ENCODE measurements at regions not wholly inside any gene's neighbourhood (a gene's known extent, or its start where the extent isn't known, plus 50 kb on each side); places are given as distances from the start of the nearest gene placed in this dataset.
"Not testable (repeated sequence)": the region's sequence is repeated elsewhere in the genome, so short reads cannot be mapped to it uniquely, and the experiment has no call there.

GRCh38 chr9:27828908-27829307 is 255.6 kb upstream of the C9orf72 start:
- DNase-seq: no peak

GRCh38 chr9:27829621-27830020 is 256.3 kb upstream of the C9orf72 start:
- DNase-seq: no peak

GRCh38 chr9:27832108-27832507 is 258.8 kb upstream of the C9orf72 start:
- not testable (repeated sequence) for DNase-seq

GRCh38 chr9:27835286-27835685 is 262.0 kb upstream of the C9orf72 start:
- DNase-seq: no peak

- DNase-seq: no peak
Observed at GRCh38 chr9:27835746-27836145, 262.5 kb upstream of the C9orf72 start.

- DNase-seq: no peak
Observed at GRCh38 chr9:27836661-27837401, 263.6 kb upstream of the C9orf72 start.

- DNase-seq: no peak
Observed at GRCh38 chr9:27838876-27839275, 265.6 kb upstream of the C9orf72 start.

GRCh38 chr9:27839767-27840166 is 266.5 kb upstream of the C9orf72 start:
- not testable (repeated sequence) for DNase-seq

- DNase-seq: no peak
Observed at GRCh38 chr9:27844797-27845196, 271.5 kb upstream of the C9orf72 start.

GRCh38 chr9:27847380-27847779 is 274.1 kb upstream of the C9orf72 start:
- DNase-seq: no peak

GRCh38 chr9:27847818-27848217 is 274.5 kb upstream of the C9orf72 start:
- DNase-seq: no peak

GRCh38 chr9:27848315-27848714 is 275.0 kb upstream of the C9orf72 start:
- DNase-seq: no peak

GRCh38 chr9:27851858-27852257 is 278.6 kb upstream of the C9orf72 start:
- DNase-seq: no peak

GRCh38 chr9:27853529-27853928 is 280.2 kb upstream of the C9orf72 start:
- DNase-seq: no peak

GRCh38 chr9:27856054-27856453 is 282.8 kb upstream of the C9orf72 start:
- DNase-seq: no peak

- no peak for DNase-seq
Observed at GRCh38 chr9:27856748-27857147, 283.5 kb upstream of the C9orf72 start.

GRCh38 chr9:27861887-27862286 is 288.6 kb upstream of the C9orf72 start:
- DNase-seq: no peak

GRCh38 chr9:27864644-27865438 is 291.6 kb upstream of the C9orf72 start:
- peak; percentile 58 for DNase-seq

- DNase-seq: no peak
Observed at GRCh38 chr9:27866741-27867140, 293.5 kb upstream of the C9orf72 start.

GRCh38 chr9:27870404-27870803 is 297.1 kb upstream of the C9orf72 start:
- DNase-seq: no peak

GRCh38 chr9:27880156-27880555 is 306.9 kb upstream of the C9orf72 start:
- DNase-seq: no peak

- no peak for DNase-seq
Observed at GRCh38 chr9:27880635-27881034, 307.4 kb upstream of the C9orf72 start.

GRCh38 chr9:27888661-27889295 is 315.5 kb upstream of the C9orf72 start:
- DNase-seq: no peak

GRCh38 chr9:27924502-27924901 is 351.2 kb upstream of the C9orf72 start:
- DNase-seq: no peak

Data from NCI-H1105 (cell line).